ENCODE measurements at regions not wholly inside any gene's neighbourhood (a gene's known extent, or its start where the extent isn't known, plus 50 kb on each side); places are given as distances from the start of the nearest gene placed in this dataset.

DNA sequence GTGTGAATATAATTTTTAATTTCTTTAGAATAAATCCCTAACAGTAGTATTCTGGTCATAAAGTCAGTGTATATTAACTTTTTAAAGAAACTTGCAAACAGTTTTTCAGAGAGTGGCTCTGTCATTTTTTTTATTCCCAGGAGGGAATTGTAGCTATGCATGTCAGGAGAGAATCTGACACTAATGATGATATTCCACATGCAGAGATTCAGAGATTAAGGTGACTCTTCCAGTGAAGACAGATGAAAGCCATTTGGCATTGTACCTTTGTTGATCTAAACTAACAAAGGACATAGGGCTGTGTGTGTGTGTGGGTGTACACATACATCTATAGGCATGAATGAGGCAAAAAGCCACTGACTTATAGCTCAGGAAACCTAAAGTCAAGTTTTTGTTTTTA, 99.9 kb downstream of the TNFSF13B start:
- TF ChIP-seq, protein P1, sequence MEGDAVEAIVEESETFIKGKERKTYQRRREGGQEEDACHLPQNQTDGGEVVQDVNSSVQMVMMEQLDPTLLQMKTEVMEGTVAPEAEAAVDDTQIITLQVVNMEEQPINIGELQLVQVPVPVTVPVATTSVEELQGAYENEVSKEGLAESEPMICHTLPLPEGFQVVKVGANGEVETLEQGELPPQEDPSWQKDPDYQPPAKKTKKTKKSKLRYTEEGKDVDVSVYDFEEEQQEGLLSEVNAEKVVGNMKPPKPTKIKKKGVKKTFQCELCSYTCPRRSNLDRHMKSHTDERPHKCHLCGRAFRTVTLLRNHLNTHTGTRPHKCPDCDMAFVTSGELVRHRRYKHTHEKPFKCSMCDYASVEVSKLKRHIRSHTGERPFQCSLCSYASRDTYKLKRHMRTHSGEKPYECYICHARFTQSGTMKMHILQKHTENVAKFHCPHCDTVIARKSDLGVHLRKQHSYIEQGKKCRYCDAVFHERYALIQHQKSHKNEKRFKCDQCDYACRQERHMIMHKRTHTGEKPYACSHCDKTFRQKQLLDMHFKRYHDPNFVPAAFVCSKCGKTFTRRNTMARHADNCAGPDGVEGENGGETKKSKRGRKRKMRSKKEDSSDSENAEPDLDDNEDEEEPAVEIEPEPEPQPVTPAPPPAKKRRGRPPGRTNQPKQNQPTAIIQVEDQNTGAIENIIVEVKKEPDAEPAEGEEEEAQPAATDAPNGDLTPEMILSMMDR (IDR thresholded peaks at IDR 0.05), result no peak
- TF ChIP-seq POLR2A (IDR thresholded peaks at IDR 0.05) (no peak), POLR2AphosphoS5 (IDR thresholded peaks at IDR 0.05) (no peak)
- no peak overlapping the region for H3K27ac ChIP-seq
- H3K4me1 ChIP-seq, result no peaks in the 10 kb centered on the region
- no peak for DNase-seq (ENCODE audit: low spot score in 2 of 2)
- intact Hi-C loops (cut with DNase I; ENCODE audit: low total_unique reads), result no loop called here
- H3K9me3 ChIP-seq, result peaks cover 0 to 7% of the 10 kb centered on the region in 2 donors
- H3K4me3 ChIP-seq, result no peak overlapping the region
- no peaks in the 10 kb centered on the region for H3K27me3 ChIP-seq
- H3K36me3 ChIP-seq, result no peaks in the 10 kb centered on the region

DNA sequence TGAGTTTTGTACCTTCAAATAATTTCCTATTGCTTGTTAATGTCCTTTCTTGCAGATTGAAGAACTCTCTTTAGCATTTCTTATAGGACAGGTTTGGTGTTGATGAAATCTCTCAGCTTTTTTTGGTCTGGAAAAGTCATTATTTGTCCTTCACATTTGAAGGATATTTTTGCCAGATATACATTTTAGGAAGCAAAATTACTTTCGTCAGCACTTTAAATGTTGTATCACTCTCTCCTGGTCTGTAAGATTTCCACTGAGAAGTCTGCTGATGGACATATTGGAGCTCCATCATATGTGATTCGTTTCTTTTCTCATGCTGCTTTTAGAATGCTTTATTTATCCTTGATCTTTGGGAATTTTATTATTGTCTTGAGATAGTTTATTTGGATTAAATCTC, 105.5 kb downstream of the TNFSF13B start:
- peaks cover 0 to 7% of the 10 kb centered on the region in 2 donors for H3K9me3 ChIP-seq
- no peak overlapping the region for H3K27ac ChIP-seq
- TF ChIP-seq, protein P1 (IDR thresholded peaks at IDR 0.05), result no peak
- no peak for TF ChIP-seq POLR2A (IDR thresholded peaks at IDR 0.05)
- TF ChIP-seq POLR2AphosphoS5 (IDR thresholded peaks at IDR 0.05), result no peak
- no peaks in the 10 kb centered on the region for H3K27me3 ChIP-seq
- H3K36me3 ChIP-seq, result no peaks in the 10 kb centered on the region
- intact Hi-C loops (cut with DNase I; ENCODE audit: low total_unique reads), result no loop called here
- DNase-seq (ENCODE audit: low spot score in 2 of 2), result no peak
- no peak overlapping the region for H3K4me3 ChIP-seq
- H3K4me1 ChIP-seq, result no peaks in the 10 kb centered on the region

DNA sequence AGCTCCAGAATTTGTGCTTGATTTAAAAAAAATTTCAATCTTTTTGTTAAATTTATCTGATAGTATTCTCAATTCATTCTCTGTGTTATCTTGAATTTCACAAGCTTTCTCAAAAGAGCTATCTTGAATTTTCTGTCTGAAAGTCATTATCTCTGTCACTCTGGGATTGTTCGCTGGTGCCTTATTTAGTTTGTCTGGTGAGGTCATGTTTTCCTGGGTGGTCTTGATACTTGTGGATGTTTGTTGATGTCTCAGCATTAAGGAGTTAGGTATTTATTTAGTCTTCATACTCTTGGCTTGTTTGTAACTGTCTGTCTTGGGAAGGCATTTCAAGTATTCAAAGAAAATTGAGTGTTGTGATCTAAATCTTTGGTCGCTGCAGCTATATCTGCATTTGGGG, 106.3 kb downstream of the TNFSF13B start:
- DNase-seq (ENCODE audit: low spot score in 2 of 2), result no peak
- Histone ChIP-seq H3K4me3 (no peak overlapping the region), H3K27ac (no peak overlapping the region), H3K27me3 (no peaks in the 10 kb centered on the region), H3K4me1 (no peaks in the 10 kb centered on the region), H3K9me3 (peaks cover 0 to 7% of the 10 kb centered on the region in 2 donors), H3K36me3 (no peaks in the 10 kb centered on the region)
- TF ChIP-seq, protein P1 (IDR thresholded peaks at IDR 0.05), result no peak
- no peak for TF ChIP-seq POLR2A (IDR thresholded peaks at IDR 0.05)
- TF ChIP-seq POLR2AphosphoS5 (IDR thresholded peaks at IDR 0.05), result no peak
- intact Hi-C loops (cut with DNase I; ENCODE audit: low total_unique reads), result no loop called here

DNA sequence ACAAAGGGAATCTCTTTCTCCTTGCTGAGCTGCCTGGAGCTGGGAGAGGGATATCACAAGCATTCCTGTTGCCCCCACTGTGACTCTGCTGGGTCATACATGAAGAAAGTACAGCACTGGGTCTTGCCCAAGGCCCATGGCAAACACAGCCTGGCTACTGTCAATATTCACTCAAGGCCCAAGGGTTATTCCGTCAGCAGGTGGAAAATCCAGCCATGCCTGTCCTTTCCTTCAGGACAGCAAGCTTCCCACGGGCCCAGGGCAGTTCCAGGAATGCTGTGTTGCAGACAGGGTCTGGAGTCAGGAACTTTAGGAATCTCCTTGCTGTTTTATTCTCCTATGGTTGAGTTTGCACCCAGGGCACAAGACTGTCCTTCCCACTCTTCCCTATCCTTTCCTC, 106.8 kb downstream of the TNFSF13B start:
- intact Hi-C loops (cut with DNase I; ENCODE audit: low total_unique reads), result no loop called here
- DNase-seq (ENCODE audit: low spot score in 2 of 2), result no peak
- Histone ChIP-seq H3K4me1 (no peaks in the 10 kb centered on the region), H3K27ac (no peak overlapping the region), H3K27me3 (no peaks in the 10 kb centered on the region), H3K36me3 (no peaks in the 10 kb centered on the region), H3K4me3 (no peak overlapping the region), H3K9me3 (peaks cover 0 to 6% of the 10 kb centered on the region in 2 donors)
- TF ChIP-seq, protein P1 (IDR thresholded peaks at IDR 0.05), result no peak
- TF ChIP-seq POLR2A (IDR thresholded peaks at IDR 0.05) (no peak), POLR2AphosphoS5 (IDR thresholded peaks at IDR 0.05) (no peak)

DNA sequence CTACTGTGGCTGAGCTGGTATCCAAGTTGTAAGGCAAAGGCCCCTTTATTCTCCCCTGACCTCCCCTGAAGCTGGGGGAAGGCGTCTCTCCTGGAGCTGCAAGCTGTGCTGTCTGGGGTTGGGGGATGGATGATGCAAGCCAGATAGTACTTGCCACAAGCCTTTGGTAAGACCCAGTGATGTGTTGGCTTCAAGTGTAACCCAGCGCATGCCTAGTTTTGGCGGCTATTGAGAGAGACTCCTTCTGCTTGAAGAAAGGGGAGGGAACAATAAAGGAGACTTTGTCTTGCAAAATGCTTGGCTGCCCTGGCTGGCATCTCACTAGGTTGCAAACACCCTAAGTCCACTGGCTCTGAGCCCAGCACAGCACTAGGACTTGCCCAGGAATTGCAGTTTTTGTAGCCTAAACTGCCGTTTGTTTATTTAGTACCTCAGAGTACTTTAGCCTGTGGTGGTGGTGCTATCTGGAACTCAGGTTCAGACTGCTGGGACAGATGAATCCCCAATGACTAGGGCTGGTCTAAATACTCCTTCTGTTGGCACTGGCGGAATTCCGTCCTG, 108.2 kb downstream of the TNFSF13B start:
- TF ChIP-seq, protein P1 (IDR thresholded peaks at IDR 0.05), result no peak
- TF ChIP-seq POLR2AphosphoS5 (IDR thresholded peaks at IDR 0.05) (no peak), POLR2A (IDR thresholded peaks at IDR 0.05) (no peak)
- H3K4me1 ChIP-seq, result no peaks in the 10 kb centered on the region
- no peak overlapping the region for H3K27ac ChIP-seq
- H3K36me3 ChIP-seq, result no peaks in the 10 kb centered on the region
- H3K4me3 ChIP-seq, result no peak overlapping the region
- DNase-seq (ENCODE audit: low spot score in 2 of 2), result no peak
- H3K9me3 ChIP-seq, result no peaks in the 10 kb centered on the region
- intact Hi-C loops (cut with DNase I; ENCODE audit: low total_unique reads), result no loop called here
- H3K27me3 ChIP-seq, result no peaks in the 10 kb centered on the region
